CD14-positive monocyte (primary cell): ENCODE measurements at regions not wholly inside any gene's neighbourhood (a gene's known extent, or its start where the extent isn't known, plus 50 kb on each side); places are given as distances from the start of the nearest gene placed in this dataset.

Source experiments
- DNase-seq, 3 donors: peaks; one replicate each; pipeline ENCODE4 v3.0.0-alpha.2; 2011 to 2022
- H2AFZ ChIP-seq: 2 replicates; pipeline ENCODE4 v1.6.0; 2012; ENCODE audit warnings: mild to moderate bottlenecking, low read depth, low read length, inconsistent platforms; ENCODE audit not compliant: insufficient read depth, poor library complexity, severe bottlenecking
- H3K27ac ChIP-seq, 2 donors: 1 replicate in 1 of 2; 2 replicates in 1 of 2; pipeline ENCODE4 v1.5.1; 2012 to 2013; ENCODE audit warnings: low read length in 2 of 2, control low read depth in 1 of 2, inconsistent platforms in 1 of 2, low read depth in 1 of 2, mild to moderate bottlenecking in 1 of 2
- H3K27me3 ChIP-seq, 2 donors: one replicate each; pipeline versions ENCODE4 v1.6.0 to v1.6.1; 2011 to 2013; ENCODE audit warnings: low read length in 2 of 2; ENCODE audit not compliant: control insufficient read depth in 2 of 2, insufficient read depth in 2 of 2
- H3K36me3 ChIP-seq, 2 donors: replicated peaks in 1 of 2; 1 replicate in 1 of 2; 2 replicates in 1 of 2; pipeline versions ENCODE4 v1.5.1 to v1.6.1; 2012 to 2013; ENCODE audit warnings: low read length in 2 of 2, control low read depth in 1 of 2, inconsistent platforms in 1 of 2, mild to moderate bottlenecking in 1 of 2; ENCODE audit not compliant: insufficient read depth in 2 of 2, control insufficient read depth in 1 of 2
- H3K4me1 ChIP-seq, 2 donors: 1 replicate in 1 of 2; 2 replicates in 1 of 2; pipeline versions ENCODE4 v1.5.1 to v1.6.1; 2012 to 2013; ENCODE audit warnings: low read length in 2 of 2, control low read depth in 1 of 2, inconsistent platforms in 1 of 2, mild to moderate bottlenecking in 1 of 2, moderate library complexity in 1 of 2; ENCODE audit not compliant: insufficient read depth in 2 of 2, control insufficient read depth in 1 of 2
- H3K4me2 ChIP-seq: replicated peaks from 2 replicates; pipeline ENCODE3; 2012; ENCODE audit warnings: low read length, moderate library complexity, mild to moderate bottlenecking; ENCODE audit not compliant: poor library complexity, severe bottlenecking; ENCODE audit errors: extremely low read depth
- H3K4me3 ChIP-seq, 3 experiments: fragments of 200-600 bp in 1 of 3; sonication (generic) in 1 of 3; replicated peaks in 1 of 3; 1 replicate in 2 of 3; 2 replicates in 1 of 3; pipeline ENCODE4 v1.5.1; 2011 to 2013; ENCODE audit warnings: low read length in 3 of 3, mild to moderate bottlenecking in 3 of 3, control low read depth in 2 of 3, low read depth in 2 of 3, inconsistent platforms in 1 of 3, moderate library complexity in 1 of 3
- H3K79me2 ChIP-seq: 2 replicates; pipeline ENCODE4 v1.6.0; 2012; ENCODE audit warnings: mild to moderate bottlenecking, control low read depth, inconsistent platforms, low read length, moderate library complexity; ENCODE audit not compliant: insufficient read depth
- H3K9ac ChIP-seq: 2 replicates; pipeline ENCODE4 v1.6.0; 2017; ENCODE audit warnings: low read length, mild to moderate bottlenecking; ENCODE audit not compliant: insufficient read depth, poor library complexity, severe bottlenecking
- H3K9me3 ChIP-seq, 2 donors: replicated peaks in 1 of 2; 1 replicate in 1 of 2; 2 replicates in 1 of 2; pipeline versions ENCODE4 v1.5.1 to v1.6.1; 2012 to 2013; ENCODE audit warnings: low read length in 2 of 2, control low read depth in 1 of 2; ENCODE audit not compliant: control insufficient read depth in 1 of 2, insufficient read depth in 1 of 2
- H4K20me1 ChIP-seq: 2 replicates; pipeline ENCODE4 v1.6.0; 2012; ENCODE audit warnings: mild to moderate bottlenecking, low read length, control low read depth, moderate library complexity; ENCODE audit not compliant: insufficient read depth
- H3K27ac Mint-ChIP-seq, 7 donors: one replicate each; pipeline ENCODE4 v1.8.0; 2020; ENCODE audit warnings: mild to moderate bottlenecking in 7 of 7, mixed read lengths in 7 of 7, moderate library complexity in 6 of 7, inconsistent platforms in 2 of 7
- H3K27me3 Mint-ChIP-seq, 3 donors: one replicate each; pipeline ENCODE4 v1.8.0; 2021 to 2022; ENCODE audit warnings: low read depth in 3 of 3, mild to moderate bottlenecking in 3 of 3, mixed read lengths in 3 of 3, moderate library complexity in 3 of 3, inconsistent platforms in 1 of 3
- H3K36me3 Mint-ChIP-seq, 2 donors: one replicate each; pipeline ENCODE4 v1.8.0; 2020; ENCODE audit warnings: mixed read lengths in 2 of 2, inconsistent platforms in 1 of 2, mild to moderate bottlenecking in 1 of 2
- H3K4me1 Mint-ChIP-seq: one replicate; pipeline ENCODE4 v1.8.0; 2020; ENCODE audit warnings: mild to moderate bottlenecking, mixed read lengths
- H3K4me3 Mint-ChIP-seq, 2 donors: one replicate each; pipeline ENCODE4 v1.8.0; 2020; ENCODE audit warnings: mild to moderate bottlenecking in 2 of 2, mixed read lengths in 2 of 2, moderate library complexity in 1 of 2
- H3K9me3 Mint-ChIP-seq, 7 donors: one replicate each; pipeline ENCODE4 v1.8.0; 2020 to 2022; ENCODE audit warnings: mixed read lengths in 7 of 7, mild to moderate bottlenecking in 6 of 7, moderate library complexity in 6 of 7, inconsistent platforms in 2 of 7
- CTCF ChIP-seq: fragments of 200-600 bp; IDR thresholded peaks from one replicate; pipeline ENCODE4 v1.8.0; 2022; ENCODE audit warnings: antibody characterized with exemption, mild to moderate bottlenecking
- WGBS: methylation state at CpG from one replicate; pipeline ENCODE4 v1.1.5; 2013; ENCODE audit warnings: missing lambda C conversion rate; ENCODE audit not compliant: insufficient coverage; 5-methylcytosine and 5-hydroxymethylcytosine counted together
- intact Hi-C, 2 donors: fragments of 100-400 bp; cut with micrococcal nuclease; formaldehyde crosslinking; loops; one replicate each; pipeline versions ENCODE4 v1.15.0 to v1.15.1; 2023

GRCh38 chr1:117708323-117709248 lies 102.7 kb downstream of the TENT5C start:
- no peak overlapping the region for H3K27ac ChIP-seq
- H3K79me2 ChIP-seq: no peaks in the 10 kb centered on the region
- peaks cover 0 to 3% of the 10 kb centered on the region in 2 donors for H3K9me3 ChIP-seq
- H3K27me3 Mint-ChIP-seq: peaks cover 0 to 2% (median 0%) of the 10 kb centered on the region in 3 donors
- no peak for TF ChIP-seq CTCF
- H3K36me3 ChIP-seq: no peaks in the 10 kb centered on the region
- H3K27ac Mint-ChIP-seq: no peak overlapping the region
- WGBS: 83% methylated on average over 8 of the region's 15 CpGs
- no peak overlapping the region for H3K4me2 ChIP-seq
- peaks cover 0 to 5% (median 2%) of the 10 kb centered on the region in 7 donors for H3K9me3 Mint-ChIP-seq
- H3K4me3 Mint-ChIP-seq: no peak overlapping the region
- intact Hi-C loops: no loop called here
- H2AFZ ChIP-seq: no peak overlapping the region
- no peaks in the 10 kb centered on the region for H3K4me1 ChIP-seq
- no peak for DNase-seq
- no peaks in the 10 kb centered on the region for H3K4me1 Mint-ChIP-seq
- no peaks in the 10 kb centered on the region for H4K20me1 ChIP-seq
- H3K4me3 ChIP-seq: no peak overlapping the region
- H3K36me3 Mint-ChIP-seq: no peaks in the 10 kb centered on the region
- no peak overlapping the region for H3K9ac ChIP-seq
- H3K27me3 ChIP-seq: no peaks in the 10 kb centered on the region

GRCh38 chr1:117709249-117709691 lies 103.4 kb downstream of the TENT5C start:
- H4K20me1 ChIP-seq: no peaks in the 10 kb centered on the region
- no peaks in the 10 kb centered on the region for H3K36me3 ChIP-seq
- H3K27ac ChIP-seq: no peak overlapping the region
- peaks cover 0 to 4% (median 0%) of the 10 kb centered on the region in 3 donors for H3K27me3 Mint-ChIP-seq
- H3K27me3 ChIP-seq: no peaks in the 10 kb centered on the region
- H3K4me1 ChIP-seq: no peaks in the 10 kb centered on the region
- no peak overlapping the region for H2AFZ ChIP-seq
- no peaks in the 10 kb centered on the region for H3K79me2 ChIP-seq
- H3K4me3 Mint-ChIP-seq: no peak overlapping the region
- H3K9me3 Mint-ChIP-seq: peaks cover 0 to 4% (median 1%) of the 10 kb centered on the region in 7 donors
- no peak overlapping the region for H3K9ac ChIP-seq
- no peak overlapping the region for H3K27ac Mint-ChIP-seq
- 94% methylated on average over 4 of the region's 4 CpGs for WGBS
- peaks cover 5% of the 10 kb centered on the region for H3K4me1 Mint-ChIP-seq
- no peak overlapping the region for H3K4me3 ChIP-seq
- no peak overlapping the region for H3K4me2 ChIP-seq
- H3K9me3 ChIP-seq: peaks cover 0 to 3% of the 10 kb centered on the region in 2 donors
- no peaks in the 10 kb centered on the region for H3K36me3 Mint-ChIP-seq
- DNase-seq: no peak
- intact Hi-C loops: no loop called here
- TF ChIP-seq CTCF: no peak
